HG02642 (cell line): ENCODE measurements at regions not wholly inside any gene's neighbourhood (a gene's known extent, or its start where the extent isn't known, plus 50 kb on each side); places are given as distances from the start of the nearest gene placed in this dataset.
"Not testable (repeated sequence)": the region's sequence is repeated elsewhere in the genome, so short reads cannot be mapped to it uniquely, and the experiment has no call there.

Experiments
- ATAC-seq: cut with Tn5 transposase; IDR thresholded peaks from one replicate; pipeline ENCODE4 v1.9.1; 2021; ENCODE audit warnings: mild to moderate bottlenecking; ENCODE audit not compliant: unreplicated experiment, poor library complexity

- ATAC-seq = no peak
These were observed 1629.0 kb downstream of the OLFM4 start for GRCh38 chr13:54657588-54657987.

DNA sequence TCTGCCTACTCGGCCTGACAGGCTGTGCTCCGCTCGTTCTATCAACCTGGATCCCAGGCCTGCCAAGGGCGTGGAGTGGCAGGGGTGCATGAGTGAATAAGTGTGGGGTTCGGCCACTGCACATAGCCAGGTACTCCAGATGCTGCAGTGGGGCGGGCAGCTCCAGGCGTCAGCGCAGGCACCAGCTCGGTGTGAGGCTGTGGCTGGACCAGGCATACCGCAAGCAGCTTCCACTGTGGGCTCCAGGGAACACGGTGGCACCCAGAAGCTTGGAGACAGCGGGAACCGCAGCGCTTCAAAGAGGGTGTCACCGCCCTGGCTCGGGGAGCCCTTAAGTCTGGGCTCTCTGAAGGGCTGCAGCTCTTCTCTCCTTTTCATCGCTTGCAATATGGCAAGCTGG lies 1630.2 kb downstream of the OLFM4 start:
- no peak for ATAC-seq

- no peak for ATAC-seq
These were observed 1631.7 kb downstream of the OLFM4 start for GRCh38 chr13:54660277-54660676.

GRCh38 chr13:54676526-54677113 lies 1648.0 kb downstream of the OLFM4 start:
- ATAC-seq = no peak

DNA sequence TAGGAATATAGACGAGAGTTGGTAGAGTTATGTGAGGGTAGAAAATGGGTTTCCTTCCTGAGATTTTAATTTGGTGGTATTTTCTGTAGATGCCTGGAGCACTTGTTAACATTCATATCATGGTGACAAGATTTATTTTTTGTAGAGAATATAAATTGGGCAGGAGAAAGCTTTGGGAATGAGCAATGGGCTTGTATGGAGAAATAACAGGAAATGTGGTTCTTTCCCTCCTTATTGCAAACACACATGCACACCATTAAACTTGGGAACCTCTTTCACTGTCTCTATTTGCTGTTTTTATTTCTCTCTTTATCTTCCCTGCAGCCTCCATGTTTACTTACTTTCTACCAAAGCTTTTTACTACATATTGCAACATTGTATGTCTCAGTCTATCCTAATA lies 1653.6 kb downstream of the OLFM4 start:
- ATAC-seq = no peak

DNA sequence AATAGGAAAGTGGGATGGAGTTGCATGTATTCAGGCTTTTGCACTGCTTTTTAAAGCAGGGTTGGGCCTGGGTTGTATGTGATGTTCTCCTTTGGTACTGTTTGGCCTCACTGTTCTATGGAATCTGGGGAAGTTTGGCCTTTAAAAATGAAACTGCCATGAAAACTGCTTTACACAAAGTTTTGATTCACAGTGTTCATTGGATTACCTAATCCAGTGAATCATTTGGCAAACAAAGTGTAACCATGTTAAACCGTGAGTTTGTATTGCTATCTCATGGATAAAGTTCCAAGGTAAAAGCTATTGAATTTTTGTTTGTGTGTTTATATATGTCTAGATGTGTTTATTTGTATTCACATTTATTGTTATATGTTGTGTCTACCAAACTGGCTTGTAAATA lies 1658.6 kb downstream of the OLFM4 start:
- no peak for ATAC-seq

GRCh38 chr13:54699831-54700230 lies 1671.2 kb downstream of the OLFM4 start:
- ATAC-seq = no peak

DNA sequence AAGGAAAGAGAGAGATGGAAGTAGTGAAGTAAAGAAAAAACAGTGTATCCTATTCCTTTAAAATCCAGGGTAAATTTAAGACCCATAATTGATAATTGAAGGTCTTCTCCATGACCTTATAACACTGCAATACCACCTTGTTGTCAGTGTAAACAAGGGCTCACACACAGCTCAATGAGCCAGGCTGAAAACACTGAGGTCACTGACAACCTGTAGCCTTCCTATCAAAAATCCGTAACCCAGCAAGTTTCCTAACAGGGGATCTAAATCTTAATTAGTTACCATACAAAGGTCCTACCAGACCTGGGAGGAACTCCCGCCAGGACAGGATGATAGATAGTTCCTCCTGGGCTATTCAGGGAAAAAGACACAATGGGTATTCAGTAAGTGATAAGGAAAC lies 1677.1 kb downstream of the OLFM4 start:
- ATAC-seq = no peak

DNA sequence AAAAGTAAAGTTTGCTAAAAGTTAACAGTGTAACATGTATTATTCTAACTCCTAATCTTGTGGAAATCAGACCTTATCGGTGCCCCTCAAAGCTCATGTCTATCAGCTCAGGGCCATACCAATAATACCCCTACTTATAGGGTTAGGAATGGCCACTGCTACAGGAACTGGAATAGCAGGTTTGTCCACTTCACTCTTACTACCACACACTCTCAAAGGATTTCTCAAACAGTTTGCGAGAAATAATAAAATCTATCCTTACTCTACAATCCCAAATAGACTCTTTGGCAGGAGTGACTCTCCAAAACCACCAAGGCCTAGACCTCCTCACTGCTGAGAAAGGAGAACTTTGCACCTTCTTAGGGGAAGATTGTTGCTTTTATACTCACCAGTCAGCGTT lies 1677.7 kb downstream of the OLFM4 start:
- no peak for ATAC-seq

DNA sequence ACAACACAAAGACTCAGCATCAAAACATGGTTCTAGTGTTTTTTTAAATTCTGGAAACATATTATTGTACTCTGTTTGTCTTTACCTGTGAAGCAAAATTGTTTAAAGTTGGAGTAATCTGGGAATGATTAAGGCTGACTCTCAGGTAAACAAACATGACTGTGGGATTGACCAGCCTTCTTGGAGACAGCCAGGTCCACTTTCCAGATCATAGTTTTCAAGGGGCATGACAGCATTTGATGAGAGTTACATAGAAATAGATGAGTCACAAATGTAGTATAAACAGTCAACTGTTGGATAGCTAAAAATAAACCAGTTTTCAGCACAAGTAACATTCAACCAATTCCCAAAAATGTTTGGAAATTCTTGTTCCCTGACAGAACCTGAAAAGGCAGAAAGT lies 1680.9 kb downstream of the OLFM4 start:
- no peak for ATAC-seq

- no peak for ATAC-seq
These were observed 1705.0 kb downstream of the OLFM4 start for GRCh38 chr13:54733639-54734038.

DNA sequence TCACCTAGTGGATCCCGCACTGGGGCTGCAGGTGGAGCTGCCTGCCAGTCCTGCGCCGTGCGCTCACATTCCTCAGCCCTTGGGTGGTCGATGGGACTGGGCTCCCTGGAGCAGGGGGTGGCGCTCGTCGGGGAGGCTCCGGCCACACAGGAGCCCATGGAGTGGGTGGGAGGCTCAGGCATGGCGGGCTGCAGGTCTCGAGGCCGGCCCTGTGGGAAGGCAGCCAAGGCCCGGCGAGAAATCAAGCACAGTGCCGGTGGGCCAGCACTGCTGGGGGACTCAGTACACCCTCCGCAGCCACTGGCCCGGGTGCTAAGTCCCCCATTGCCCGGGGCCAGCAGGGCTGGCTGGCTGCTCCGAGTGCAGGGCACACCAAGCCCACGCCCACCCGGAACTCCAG lies 1708.6 kb downstream of the OLFM4 start:
- not testable (repeated sequence) for ATAC-seq

DNA sequence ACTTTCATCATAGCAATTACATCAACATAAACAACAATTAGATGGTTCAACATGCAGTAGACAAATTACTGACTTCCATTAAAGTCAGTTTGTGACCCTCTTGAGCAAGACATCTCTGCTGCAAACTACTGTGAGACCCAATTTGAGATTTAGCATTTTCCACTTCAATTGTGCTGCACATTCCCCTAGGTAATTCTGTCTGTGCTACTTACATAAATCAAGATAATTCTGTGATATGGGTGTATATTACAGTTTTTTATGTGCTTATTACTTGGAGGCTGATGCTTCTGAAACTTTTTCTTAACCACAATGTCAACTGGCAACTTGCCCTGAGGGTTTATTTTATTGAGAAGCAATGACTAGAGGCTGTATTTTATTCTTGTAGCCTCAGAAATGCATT lies 1714.4 kb downstream of the OLFM4 start:
- ATAC-seq = no peak

- no peak for ATAC-seq
These were observed 1716.1 kb downstream of the OLFM4 start for GRCh38 chr13:54744747-54745146.

- ATAC-seq = no peak
These were observed 1721.9 kb downstream of the OLFM4 start for GRCh38 chr13:54750521-54750920.

DNA sequence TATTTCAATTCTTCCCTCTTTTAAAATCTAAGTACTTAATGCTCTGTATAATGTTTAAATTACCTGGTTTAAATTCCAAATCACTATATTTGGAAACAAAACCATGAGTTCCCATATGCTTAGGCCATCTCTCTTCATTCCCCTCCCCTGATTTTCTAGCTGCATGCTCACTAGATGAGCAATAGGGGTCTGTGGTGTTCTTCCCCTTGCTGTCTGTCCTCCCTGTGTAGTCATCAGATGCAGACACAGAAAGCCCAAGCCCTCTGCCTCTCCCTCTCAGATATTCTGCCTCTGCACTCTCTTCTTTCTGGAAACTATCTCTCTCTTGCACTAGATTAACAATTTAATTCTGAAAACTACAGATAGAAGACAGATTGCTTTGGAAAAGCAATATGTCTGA lies 1730.2 kb downstream of the OLFM4 start:
- no peak for ATAC-seq

DNA sequence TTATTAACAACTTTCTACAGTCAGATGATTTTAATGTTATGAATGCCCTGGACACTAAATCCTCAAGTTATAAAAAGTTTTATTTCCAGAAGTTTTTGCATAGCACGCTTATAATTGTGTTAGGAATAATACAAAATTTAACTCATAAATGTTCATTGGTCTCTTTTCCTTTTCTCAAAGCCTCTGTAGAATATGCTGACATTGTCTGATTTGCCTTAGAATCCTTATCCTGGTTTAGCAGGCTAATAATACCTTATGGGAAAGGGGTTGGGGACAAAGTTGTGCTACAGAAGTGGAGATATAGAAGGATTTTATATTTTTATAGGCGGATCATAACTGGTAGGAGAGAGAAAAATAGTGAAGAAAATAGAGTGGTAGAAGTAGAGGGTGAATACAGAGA lies 1739.6 kb downstream of the OLFM4 start:
- no peak for ATAC-seq

DNA sequence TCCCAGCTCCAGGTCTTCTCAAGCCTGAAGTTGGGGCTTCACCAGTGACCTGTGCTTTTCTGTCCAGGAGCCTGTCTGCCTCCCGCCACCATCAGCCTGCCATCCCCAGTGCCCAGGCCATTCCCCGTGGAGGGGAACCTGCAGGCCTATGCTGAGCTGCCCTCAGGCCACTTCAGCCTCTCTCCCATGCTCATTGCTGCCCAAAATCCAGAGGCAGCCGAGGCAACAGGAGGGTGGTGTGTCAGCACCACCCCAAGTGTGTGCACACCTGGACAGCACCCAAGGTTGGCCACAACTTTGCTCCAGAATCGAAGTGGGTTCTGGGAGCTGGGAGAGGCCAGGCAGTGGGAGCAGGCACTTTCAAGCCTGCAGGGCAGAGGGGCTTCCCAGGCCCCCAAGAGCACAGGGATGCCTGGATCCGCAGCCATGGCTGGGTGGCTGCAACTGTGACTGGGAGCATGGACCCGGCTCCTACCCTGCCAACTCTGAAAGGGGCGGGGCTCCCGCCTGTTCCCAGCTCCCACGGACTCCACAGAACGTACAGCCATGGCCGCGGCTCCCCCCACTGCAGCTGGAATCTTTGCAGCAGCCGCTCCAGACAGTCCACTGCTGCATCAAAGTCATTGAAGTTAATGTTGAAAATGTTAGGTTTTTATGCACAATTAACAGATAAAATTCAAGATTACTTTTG lies 1747.0 kb downstream of the OLFM4 start:
- no peak for ATAC-seq

DNA sequence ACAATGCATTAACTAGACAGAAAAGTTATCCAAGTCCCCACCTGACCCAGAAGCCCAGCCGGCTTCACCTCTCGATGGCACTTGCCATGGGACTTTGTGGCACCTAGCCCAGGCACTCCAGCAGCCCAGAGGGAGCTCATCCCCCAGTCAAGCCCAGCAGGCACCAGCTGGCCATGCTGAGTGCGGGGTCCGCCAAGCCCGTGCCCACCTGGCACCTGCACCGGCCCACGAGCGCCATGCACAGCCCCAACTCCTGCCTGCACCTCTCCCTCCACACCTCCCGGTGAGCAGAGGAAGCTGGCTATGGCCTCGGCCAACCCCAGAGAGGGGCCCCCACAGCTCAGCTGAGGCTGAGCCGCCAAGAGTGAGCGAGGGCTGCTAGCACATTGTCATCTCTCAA lies 1759.1 kb downstream of the OLFM4 start:
- ATAC-seq = no peak

- ATAC-seq = no peak
These were observed 1771.1 kb downstream of the OLFM4 start for GRCh38 chr13:54799621-54800226.

GRCh38 chr13:54802226-54802625 lies 1773.6 kb downstream of the OLFM4 start:
- no peak for ATAC-seq

- ATAC-seq = no peak
These were observed 1777.1 kb downstream of the OLFM4 start for GRCh38 chr13:54805743-54806142.
